Esophagus squamous epithelium (tissue), 5 donors: ENCODE measurements at regions not wholly inside any gene's neighbourhood (a gene's known extent, or its start where the extent isn't known, plus 50 kb on each side); places are given as distances from the start of the nearest gene placed in this dataset.

Source experiments
- DNase-seq: peaks from one replicate; lab custom pipeline; 2025; lab: John Stamatoyannopoulos, UW
- H3K27ac ChIP-seq, 4 donors: fragments of 200-600 bp; sonication (generic); one replicate each; pipeline ENCODE4 v1.5.1; 2016 to 2019; ENCODE audit warnings: mild to moderate bottlenecking in 1 of 4
- H3K27me3 ChIP-seq, 4 donors: fragments of 200-600 bp; sonication (generic); 1 replicate in 3 of 4; 2 replicates in 1 of 4; pipeline versions ENCODE4 v1.5.1 to v1.6.0; 2017 to 2021; ENCODE audit warnings: antibody characterized with exemption in 1 of 4
- H3K36me3 ChIP-seq, 3 donors: fragments of 200-600 bp; sonication (generic); one replicate each; pipeline ENCODE4 v1.5.1; 2016 to 2019
- H3K4me1 ChIP-seq, 3 donors: fragments of 200-600 bp; sonication (generic); one replicate each; pipeline ENCODE4 v1.5.1; 2017 to 2019
- H3K4me3 ChIP-seq, 4 donors: fragments of 200-600 bp; sonication (generic); 1 replicate in 3 of 4; 2 replicates in 1 of 4; pipeline ENCODE4 v1.5.1; 2016 to 2019; ENCODE audit warnings: mild to moderate bottlenecking in 2 of 4, moderate library complexity in 1 of 4
- H3K9me3 ChIP-seq, 3 donors: fragments of 200-600 bp; sonication (generic); one replicate each; pipeline ENCODE4 v1.5.1; 2016 to 2019
- CTCF ChIP-seq, 6 experiments: fragments of 450-650 bp in 4 of 6; fragments of 200-600 bp in 2 of 6; sonication (generic) in 2 of 6; IDR thresholded peaks; one replicate each; pipeline ENCODE4 v1.5.1; 2016 to 2019; ENCODE audit warnings: antibody characterized with exemption in 6 of 6, mild to moderate bottlenecking in 4 of 6, moderate library complexity in 4 of 6
- POLR2A ChIP-seq, 4 donors: fragments of 450-650 bp; IDR thresholded peaks; one replicate each; pipeline ENCODE4 v1.6.1; 2017; ENCODE audit warnings: antibody characterized with exemption in 4 of 4, mild to moderate bottlenecking in 4 of 4, moderate library complexity in 3 of 4
- WGBS, 2 donors: methylation state at CpG; one replicate each; pipeline ENCODE4 v1.1.5; 2018; 5-methylcytosine and 5-hydroxymethylcytosine counted together
- intact Hi-C: fragments of 100-400 bp; cut with DNase I; formaldehyde crosslinking; loops from one replicate; pipeline ENCODE4 v1.15.0; 2022
- donor health status: DM: yes; HTN: yes; CAD: no.

DNA sequence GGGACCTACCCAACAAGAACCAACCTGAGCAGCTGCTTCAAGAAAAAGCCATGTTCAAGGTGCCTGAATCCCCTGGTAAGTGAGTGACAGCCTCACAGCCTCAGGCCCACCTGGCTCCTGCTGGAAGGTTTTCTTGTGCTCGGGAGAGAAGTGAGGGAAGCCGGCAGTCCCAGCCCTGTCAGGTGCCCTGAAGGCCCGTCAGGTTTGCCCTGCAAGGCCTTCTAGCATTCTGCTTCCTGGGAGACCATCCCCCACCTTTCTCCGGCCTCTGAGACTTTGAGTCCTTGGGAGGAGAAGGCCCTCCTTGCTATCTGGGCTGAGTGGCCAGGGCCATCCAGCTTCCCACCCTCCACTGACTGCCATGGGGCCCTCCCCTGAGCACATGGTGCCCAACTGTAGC lies 166.7 kb upstream of the ZNF267 start:
- intact Hi-C loops, result no loop called here
- Histone ChIP-seq H3K4me1 (peaks cover 0 to 6% (median under 1%) of the 10 kb centered on the region in 3 donors), H3K4me3 (no peak overlapping the region), H3K27me3 (no peaks in the 10 kb centered on the region), H3K9me3 (no peaks in the 10 kb centered on the region), H3K27ac (no peak overlapping the region), H3K36me3 (peaks cover 16 to 68% (median 21%) of the 10 kb centered on the region in 3 donors)
- TF ChIP-seq POLR2A (IDR thresholded peaks at IDR 0.05) (no peak), CTCF (IDR thresholded peaks at IDR 0.05) (no peak)
- 80 to 100% methylated on average over 2 to 3 of the region's 4 CpGs for WGBS, 2 donors
- DNase-seq, result no peak

GRCh38 chr16:31707743-31708335 lies 165.8 kb upstream of the ZNF267 start:
- Histone ChIP-seq H3K4me1 (peaks cover 0 to 12% (median 0%) of the 10 kb centered on the region in 3 donors), H3K27ac (no peak overlapping the region), H3K9me3 (no peaks in the 10 kb centered on the region), H3K36me3 (peaks cover 16 to 66% (median 21%) of the 10 kb centered on the region in 3 donors), H3K27me3 (no peaks in the 10 kb centered on the region), H3K4me3 (no peak overlapping the region)
- intact Hi-C loops, result no loop called here
- DNase-seq, result no peak
- 92 to 100% methylated on average over 2 to 4 of the region's 10 CpGs for WGBS, 2 donors
- TF ChIP-seq CTCF (IDR thresholded peaks at IDR 0.05), result no peak

- Histone ChIP-seq H3K36me3 (peaks cover 16 to 61% (median 18%) of the 10 kb centered on the region in 3 donors), H3K9me3 (no peaks in the 10 kb centered on the region), H3K27ac (no peak overlapping the region), H3K27me3 (no peaks in the 10 kb centered on the region), H3K4me3 (no peak overlapping the region), H3K4me1 (peaks cover 0 to 13% (median 0%) of the 10 kb centered on the region in 3 donors)
- no peak for TF ChIP-seq CTCF (IDR thresholded peaks at IDR 0.05)
- no peak for TF ChIP-seq POLR2A (IDR thresholded peaks at IDR 0.05)
- WGBS, 2 donors, result 100% methylated on average over 1 of the region's 8 CpGs; no CpG with 5 or more reads in 1 of the 2 donors
- intact Hi-C loops, result no loop called here
- no peak for DNase-seq
Observed at GRCh38 chr16:31708348-31708747, 165.3 kb upstream of the ZNF267 start.

GRCh38 chr16:31709181-31709580 lies 164.4 kb upstream of the ZNF267 start:
- H3K4me3 ChIP-seq, result no peak overlapping the region
- no peak for DNase-seq
- peaks cover 8 to 52% (median 10%) of the 10 kb centered on the region in 3 donors for H3K36me3 ChIP-seq
- H3K4me1 ChIP-seq, result peaks cover 0 to 17% (median 2%) of the 10 kb centered on the region in 3 donors
- H3K27ac ChIP-seq, result no peak overlapping the region
- no peak for TF ChIP-seq POLR2A (IDR thresholded peaks at IDR 0.05)
- TF ChIP-seq CTCF (IDR thresholded peaks at IDR 0.05), result no peak
- H3K9me3 ChIP-seq, result no peaks in the 10 kb centered on the region
- 84 to 87% methylated on average over 4 to 7 of the region's 9 CpGs for WGBS, 2 donors
- intact Hi-C loops, result no loop called here
- H3K27me3 ChIP-seq, result no peaks in the 10 kb centered on the region

- intact Hi-C loops, result no loop called here
- WGBS, 2 donors, result 89 to 94% methylated on average over 5 to 7 of the region's 10 CpGs
- H3K27me3 ChIP-seq, result no peaks in the 10 kb centered on the region
- H3K4me1 ChIP-seq, result peaks cover 5 to 27% (median 12%) of the 10 kb centered on the region in 3 donors
- TF ChIP-seq POLR2A (IDR thresholded peaks at IDR 0.05), result no peak
- no peak for TF ChIP-seq CTCF (IDR thresholded peaks at IDR 0.05)
- DNase-seq, result no peak
- H3K36me3 ChIP-seq, result peaks cover 4 to 45% (median 6%) of the 10 kb centered on the region in 3 donors
- no peak overlapping the region for H3K4me3 ChIP-seq
- no peak overlapping the region for H3K27ac ChIP-seq
- H3K9me3 ChIP-seq, result no peaks in the 10 kb centered on the region
Observed at GRCh38 chr16:31710134-31710533, 163.5 kb upstream of the ZNF267 start.
